Right ventricle myocardium superior (tissue), 1 donor: ENCODE measurements at regions not wholly inside any gene's neighbourhood (a gene's known extent, or its start where the extent isn't known, plus 50 kb on each side); places are given as distances from the start of the nearest gene placed in this dataset.

ENCODE experiments used
- ATAC-seq: fragments of 200-7000 bp; cut with Tn5 transposase; one replicate; pipeline ENCODE4 v1.9.1; 2020; ENCODE audit warnings: mild to moderate bottlenecking; ENCODE audit not compliant: poor library complexity
- DNase-seq: peaks from one replicate; pipeline ENCODE4 v3.0.0-alpha.2; 2020
- intact Hi-C: fragments of 100-400 bp; cut with DNase I; formaldehyde crosslinking; loops from one replicate; pipeline ENCODE4 v1.11.2; 2022
- donor health status: DM: no; HTN: yes; CAD: no; lungs with severe emphysema.

- ATAC-seq (no peak), DNase-seq (no peak)
- intact Hi-C loops: no loop called here
These were observed 409.2 kb upstream of the SLIT2 start for GRCh38 chr4:19842471-19842870.

GRCh38 chr4:19838858-19839257 is 412.8 kb upstream of the SLIT2 start:
- no peak for ATAC-seq
- no peak for DNase-seq
- intact Hi-C loops: no loop called here

- DNase-seq: no peak
- no peak for ATAC-seq
- intact Hi-C loops: no loop called here
These were observed 416.3 kb upstream of the SLIT2 start for GRCh38 chr4:19835429-19835828.

- intact Hi-C loops: no loop called here
- DNase-seq (no peak), ATAC-seq (no peak)
These were observed 419.3 kb upstream of the SLIT2 start for GRCh38 chr4:19832411-19832810.

- intact Hi-C loops: no loop called here
- ATAC-seq: no peak
- no peak for DNase-seq
These were observed 419.9 kb upstream of the SLIT2 start for GRCh38 chr4:19831644-19832285.

- intact Hi-C loops: no loop called here
- DNase-seq (no peak), ATAC-seq (no peak)
These were observed 422.6 kb upstream of the SLIT2 start for GRCh38 chr4:19829101-19829500.

GRCh38 chr4:19823781-19824180 is 427.9 kb upstream of the SLIT2 start:
- intact Hi-C loops: no loop called here
- ATAC-seq (no peak), DNase-seq (no peak)

- ATAC-seq: no peak
- intact Hi-C loops: no loop called here
These were observed 432.0 kb upstream of the SLIT2 start for GRCh38 chr4:19819737-19820136.

GRCh38 chr4:19809989-19810388 is 441.7 kb upstream of the SLIT2 start:
- ATAC-seq: no peak
- intact Hi-C loops: no loop called here
- DNase-seq: no peak

More at GRCh38 chr4:19819737-19820136, 432.0 kb upstream of the SLIT2 start:
- no peak for DNase-seq

GRCh38 chr4:19807505-19807904 is 444.2 kb upstream of the SLIT2 start:
- DNase-seq (no peak), ATAC-seq (no peak)
- intact Hi-C loops: no loop called here

GRCh38 chr4:19806865-19807264 is 444.8 kb upstream of the SLIT2 start:
- intact Hi-C loops: no loop called here
- DNase-seq (no peak), ATAC-seq (no peak)

GRCh38 chr4:19803406-19803805 is 448.3 kb upstream of the SLIT2 start:
- intact Hi-C loops: no loop called here
- no peak for DNase-seq
- no peak for ATAC-seq

- DNase-seq: no peak
- ATAC-seq: no peak
- intact Hi-C loops: no loop called here
These were observed 457.9 kb upstream of the SLIT2 start for GRCh38 chr4:19793831-19794230.

GRCh38 chr4:19791422-19792123 is 460.1 kb upstream of the SLIT2 start:
- DNase-seq (no peak), ATAC-seq (no peak)
- intact Hi-C loops: no loop called here

- ATAC-seq: no peak
- intact Hi-C loops: no loop called here
- no peak for DNase-seq
These were observed 465.1 kb upstream of the SLIT2 start for GRCh38 chr4:19786616-19787015.

- no peak for DNase-seq
- intact Hi-C loops: no loop called here
- no peak for ATAC-seq
These were observed 468.0 kb upstream of the SLIT2 start for GRCh38 chr4:19783667-19784223.

- ATAC-seq: no peak
- no peak for DNase-seq
- intact Hi-C loops: no loop called here
These were observed 470.8 kb upstream of the SLIT2 start for GRCh38 chr4:19780871-19781270.

- intact Hi-C loops: no loop called here
- DNase-seq (no peak), ATAC-seq (no peak)
These were observed 474.8 kb upstream of the SLIT2 start for GRCh38 chr4:19776929-19777328.

- no peak for ATAC-seq
- no peak for DNase-seq
- intact Hi-C loops: no loop called here
These were observed 475.7 kb upstream of the SLIT2 start for GRCh38 chr4:19776021-19776459.

GRCh38 chr4:19774690-19775256 is 476.9 kb upstream of the SLIT2 start:
- DNase-seq (no peak), ATAC-seq (no peak)
- intact Hi-C loops: no loop called here
